HG02759 (cell line): ENCODE measurements at regions not wholly inside any gene's neighbourhood (a gene's known extent, or its start where the extent isn't known, plus 50 kb on each side); places are given as distances from the start of the nearest gene placed in this dataset.
"Not testable (repeated sequence)": the region's sequence is repeated elsewhere in the genome, so short reads cannot be mapped to it uniquely, and the experiment has no call there.

ENCODE experiments used
- ATAC-seq: cut with Tn5 transposase; IDR thresholded peaks from one replicate; pipeline ENCODE4 v1.9.1; 2021; ENCODE audit warnings: mild to moderate bottlenecking, moderate library complexity; ENCODE audit not compliant: unreplicated experiment

- ATAC-seq = no peak
Measured at GRCh38 chr9:6105738-6106137, 90.3 kb upstream of the RANBP6 start.

DNA sequence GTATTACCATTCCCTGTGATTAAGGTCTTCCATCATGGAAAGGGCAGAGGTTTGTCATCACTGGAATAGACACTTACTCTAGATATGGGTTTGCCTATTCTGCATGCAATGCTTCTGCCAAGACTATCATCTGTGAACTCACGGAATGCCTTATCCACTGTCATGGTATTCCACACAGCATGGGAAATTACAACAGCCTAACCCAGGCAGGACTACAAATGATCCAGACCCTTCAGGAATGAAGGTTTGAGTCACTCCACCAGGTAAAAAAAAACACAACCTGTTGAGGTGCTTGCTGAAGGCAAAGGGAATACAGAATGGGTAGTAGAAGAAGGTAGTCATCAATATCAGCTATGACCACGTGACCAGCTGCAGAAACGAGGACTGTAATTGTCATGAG lies 89.0 kb upstream of the RANBP6 start:
- ATAC-seq = not testable (repeated sequence)

DNA sequence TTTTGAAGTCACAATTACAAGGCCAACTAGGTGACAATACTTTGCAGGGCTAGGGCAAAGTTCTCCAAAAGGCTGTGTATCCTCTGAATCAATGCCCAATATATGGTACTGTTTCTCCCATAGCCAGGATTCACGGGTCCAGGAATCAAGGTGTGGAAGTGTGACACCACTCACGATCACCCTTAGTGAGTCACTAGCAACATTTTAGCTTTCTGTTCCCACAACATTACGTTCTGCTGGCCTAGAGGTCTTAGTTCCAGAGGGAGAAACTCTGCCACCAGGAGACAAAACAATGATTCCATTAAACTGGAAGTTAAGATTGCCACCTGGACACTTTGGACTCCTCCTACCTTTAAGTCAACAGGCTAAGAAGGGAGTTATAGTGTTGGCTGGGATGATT lies 88.5 kb upstream of the RANBP6 start:
- not testable (repeated sequence) for ATAC-seq

DNA sequence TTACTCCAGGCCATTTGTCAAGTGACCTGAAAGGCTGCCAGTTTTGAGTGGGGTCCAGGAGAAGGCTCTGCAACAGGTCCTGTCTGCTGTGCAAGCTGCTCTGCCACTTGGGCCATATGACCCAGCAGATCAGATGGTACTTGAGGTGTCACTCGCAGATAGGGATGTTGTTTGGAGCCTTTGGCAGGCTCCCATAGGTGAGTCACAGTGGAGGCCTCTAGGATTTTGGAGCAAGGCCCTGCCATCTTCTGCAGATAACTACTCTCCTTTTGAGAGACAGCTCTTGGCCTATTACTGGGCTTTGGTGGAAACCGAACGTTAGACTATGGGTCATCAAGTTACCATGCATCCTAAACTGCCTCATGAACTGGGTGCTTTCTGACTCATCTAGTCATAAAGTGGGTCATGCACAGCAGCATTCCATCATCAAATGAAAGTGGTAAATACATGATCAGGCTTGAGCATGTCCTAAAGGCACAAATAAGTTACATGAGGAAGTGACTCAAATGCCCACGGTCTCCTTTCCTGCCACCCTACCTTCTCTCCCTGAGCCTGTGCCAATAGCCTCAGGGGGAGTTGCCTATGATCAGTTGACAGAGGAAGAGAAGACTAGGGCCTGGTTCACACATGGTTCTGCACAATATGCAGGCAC lies 87.0 kb upstream of the RANBP6 start:
- ATAC-seq = not testable (repeated sequence)

DNA sequence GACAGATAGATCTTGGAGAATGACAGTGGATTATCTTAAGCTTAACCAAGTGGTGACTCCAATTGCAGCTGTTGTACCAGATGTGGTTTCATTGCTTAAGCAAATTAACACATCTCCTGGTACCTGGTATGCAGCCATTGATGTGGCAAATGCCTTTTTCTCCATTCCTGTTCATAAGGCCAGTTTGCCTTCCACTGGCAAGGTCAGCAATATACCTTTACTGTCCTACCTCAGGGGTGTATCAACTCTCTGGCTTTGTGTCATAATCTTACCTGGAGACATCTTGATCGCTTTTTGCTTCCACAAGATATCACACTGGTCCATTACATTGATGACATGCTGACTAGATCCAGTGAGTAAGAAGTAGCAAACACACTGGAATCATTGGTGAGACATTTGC lies 86.3 kb upstream of the RANBP6 start:
- ATAC-seq = not testable (repeated sequence)

DNA sequence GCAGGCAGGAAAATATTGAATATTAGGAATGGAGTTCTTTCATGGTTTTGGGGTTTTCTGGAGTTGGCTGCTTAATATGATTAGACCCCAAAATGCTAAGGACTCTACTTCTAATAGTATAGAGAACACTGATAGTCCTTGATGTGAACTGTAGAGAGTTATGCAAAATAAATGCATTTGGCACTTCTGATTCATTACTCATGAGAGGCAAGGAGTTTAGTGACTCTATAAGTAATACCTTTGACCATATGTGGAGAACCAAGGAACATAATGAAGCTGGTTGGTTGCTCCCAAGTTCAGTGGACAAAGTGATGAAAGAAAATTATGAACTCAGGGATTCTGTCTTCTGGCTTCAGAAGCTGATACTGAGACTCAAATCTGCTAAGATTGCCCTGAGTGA lies 83.9 kb upstream of the RANBP6 start:
- ATAC-seq = not testable (repeated sequence)

DNA sequence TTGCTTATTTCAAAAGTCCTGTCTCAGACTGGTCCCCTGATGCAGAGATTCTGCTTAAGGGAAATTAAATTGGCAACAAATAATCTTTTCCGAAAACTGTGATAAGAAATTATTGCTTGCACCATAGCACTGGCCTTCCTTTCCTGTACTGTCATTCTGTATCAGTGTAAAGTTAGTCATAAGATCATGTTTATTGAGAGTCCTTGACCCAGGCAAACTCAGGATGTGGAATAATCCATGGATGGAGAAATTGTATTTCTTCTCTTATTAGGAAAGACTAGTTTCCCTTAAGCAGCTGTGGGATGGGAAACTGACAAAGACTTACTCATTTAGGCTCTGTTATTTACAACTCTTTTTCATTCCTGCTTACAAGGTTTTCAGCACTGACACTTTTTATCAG lies 83.0 kb upstream of the RANBP6 start:
- no peak for ATAC-seq

- ATAC-seq = peak; percentile 61
Measured at GRCh38 chr9:6096821-6097220, 81.4 kb upstream of the RANBP6 start.

DNA sequence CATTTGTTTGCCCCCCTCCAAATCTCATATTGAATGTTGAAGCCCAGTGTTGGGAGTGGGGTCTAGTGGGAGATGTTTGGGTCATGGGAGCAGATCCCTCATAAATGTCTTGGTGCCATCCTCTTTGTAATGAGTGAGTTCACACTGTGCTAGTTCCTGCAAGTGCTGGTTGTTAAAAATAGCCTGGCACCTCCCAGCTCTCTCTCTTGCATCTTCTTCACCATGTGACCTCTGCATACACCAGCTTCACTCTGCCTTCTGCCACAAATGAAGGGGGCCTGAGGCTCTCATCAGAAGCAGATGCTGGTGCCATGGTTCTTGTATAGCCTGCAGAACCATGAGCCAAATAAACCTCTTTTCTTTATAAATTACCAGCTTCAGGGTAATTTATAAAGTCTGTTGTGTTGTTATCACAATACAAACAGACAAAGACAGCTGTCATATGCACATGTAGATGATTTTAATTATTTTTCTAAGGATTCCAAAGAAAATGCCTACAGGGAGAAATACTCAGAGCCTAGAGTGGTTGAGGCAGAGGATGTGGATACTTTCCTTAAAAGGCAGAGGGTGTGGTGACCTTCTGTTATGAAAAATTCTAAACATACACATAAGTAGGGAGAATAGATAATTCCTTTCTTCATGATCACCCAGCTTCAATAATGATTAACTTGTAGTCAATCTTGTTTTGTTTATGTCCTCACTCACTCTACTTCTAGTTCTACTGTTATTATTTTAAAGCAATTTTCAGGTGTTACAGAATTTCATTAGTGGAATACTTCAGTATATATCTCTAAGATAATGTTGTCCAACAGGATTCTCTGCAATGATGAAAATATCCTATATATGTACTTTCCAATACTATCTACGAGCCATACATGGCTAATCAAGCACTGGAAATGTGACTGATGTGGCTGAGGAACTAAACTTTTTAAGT lies 75.1 kb upstream of the RANBP6 start:
- ATAC-seq = no peak

- no peak for ATAC-seq
Measured at GRCh38 chr9:6089300-6089699, 73.9 kb upstream of the RANBP6 start.

DNA sequence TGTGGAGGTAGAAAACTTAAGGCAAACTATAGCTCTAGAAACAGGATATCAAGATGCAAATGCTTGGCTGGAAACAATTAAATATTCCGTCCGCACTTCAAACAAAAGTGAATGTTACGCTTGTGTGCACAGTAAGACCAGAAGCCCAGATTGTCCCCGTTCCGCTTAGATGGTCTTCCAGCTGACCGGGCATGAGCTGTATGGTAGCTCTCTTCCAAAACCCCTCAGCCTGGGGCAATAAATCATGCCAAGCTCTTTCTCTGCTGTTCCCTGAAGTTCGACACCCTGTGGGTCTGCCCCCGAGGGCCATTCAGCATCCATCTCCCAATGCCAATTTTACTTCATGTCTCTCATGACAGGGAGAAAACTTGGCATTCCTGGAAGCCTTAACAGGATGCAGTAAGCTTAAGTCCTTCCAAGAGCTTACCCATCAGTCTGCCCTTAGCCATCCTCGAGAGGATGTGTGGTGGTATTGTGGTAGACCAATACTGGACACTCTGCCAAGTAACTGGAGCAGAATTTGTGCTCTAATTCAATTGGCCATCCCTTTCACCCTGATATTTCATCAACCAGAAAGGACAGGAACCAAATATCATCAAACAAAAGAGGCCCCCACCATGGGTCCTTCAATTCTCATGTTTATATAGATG lies 70.7 kb upstream of the RANBP6 start:
- ATAC-seq = no peak

- ATAC-seq = peak; percentile 96
Measured at GRCh38 chr9:6080154-6080716, 64.8 kb upstream of the RANBP6 start.

DNA sequence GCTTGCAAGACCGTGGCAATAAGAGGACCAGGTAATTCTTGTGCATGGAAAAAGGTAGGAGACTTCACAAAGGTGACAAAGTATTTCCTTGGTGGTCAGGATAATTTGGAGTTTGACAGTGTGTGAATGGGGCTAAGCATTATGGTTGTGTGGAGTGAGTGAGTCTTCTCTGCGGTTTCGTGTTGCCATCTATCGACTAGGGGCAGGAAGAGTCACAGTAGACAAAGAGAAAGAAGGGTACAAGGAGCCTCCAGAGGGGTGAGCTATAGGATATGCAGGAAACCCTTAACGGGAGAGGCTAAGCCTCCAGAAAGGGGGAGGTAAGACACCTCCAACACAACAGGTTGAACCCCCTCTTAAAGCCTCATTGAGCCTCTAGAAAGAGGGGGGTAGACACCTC lies 64.0 kb upstream of the RANBP6 start:
- no peak for ATAC-seq

GRCh38 chr9:6078382-6079105 lies 63.1 kb upstream of the RANBP6 start:
- no peak for ATAC-seq

- ATAC-seq = no peak
Measured at GRCh38 chr9:6076851-6077250, 61.4 kb upstream of the RANBP6 start.

GRCh38 chr9:6073731-6074130 lies 58.3 kb upstream of the RANBP6 start:
- no peak for ATAC-seq

DNA sequence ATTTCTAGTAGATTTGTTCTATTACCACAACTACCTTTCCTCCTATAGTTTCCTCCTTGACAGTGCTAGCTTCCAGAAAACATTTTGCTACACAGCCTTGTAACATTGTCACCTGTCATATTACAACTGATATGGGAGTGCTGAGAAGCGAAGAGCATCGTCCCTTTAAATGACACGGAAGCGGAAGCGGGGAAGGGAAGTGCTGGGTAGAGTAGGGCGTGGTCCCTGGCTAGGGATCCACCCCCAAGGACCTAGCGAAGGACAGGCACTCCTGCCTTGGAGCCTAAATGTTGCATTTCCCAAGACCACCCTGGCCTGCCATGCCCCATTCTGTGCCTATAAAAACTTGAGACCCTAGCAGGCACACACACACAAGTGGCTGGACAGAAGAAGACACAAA lies 57.4 kb upstream of the RANBP6 start:
- ATAC-seq = no peak

DNA sequence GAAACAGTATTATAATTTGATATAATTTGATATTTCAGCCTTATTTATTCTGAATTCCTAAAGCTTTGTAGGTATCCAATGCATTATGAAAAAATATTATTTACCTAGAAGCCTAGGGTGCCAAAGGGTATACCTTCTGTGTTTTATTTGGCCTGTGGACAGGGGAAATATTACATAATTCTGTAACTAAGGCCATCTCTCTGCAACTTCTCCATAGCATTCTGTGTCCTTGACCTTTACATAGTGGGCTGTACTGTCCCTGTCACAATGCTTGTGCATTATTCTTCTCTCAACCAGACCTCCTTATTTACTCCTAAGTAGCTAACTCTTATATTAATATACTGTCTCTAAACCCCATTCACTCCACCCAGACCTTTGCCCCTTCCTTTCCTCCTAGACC lies 57.0 kb upstream of the RANBP6 start:
- no peak for ATAC-seq

GRCh38 chr9:6068983-6069382 lies 53.6 kb upstream of the RANBP6 start:
- peak; percentile 87 for ATAC-seq

DNA sequence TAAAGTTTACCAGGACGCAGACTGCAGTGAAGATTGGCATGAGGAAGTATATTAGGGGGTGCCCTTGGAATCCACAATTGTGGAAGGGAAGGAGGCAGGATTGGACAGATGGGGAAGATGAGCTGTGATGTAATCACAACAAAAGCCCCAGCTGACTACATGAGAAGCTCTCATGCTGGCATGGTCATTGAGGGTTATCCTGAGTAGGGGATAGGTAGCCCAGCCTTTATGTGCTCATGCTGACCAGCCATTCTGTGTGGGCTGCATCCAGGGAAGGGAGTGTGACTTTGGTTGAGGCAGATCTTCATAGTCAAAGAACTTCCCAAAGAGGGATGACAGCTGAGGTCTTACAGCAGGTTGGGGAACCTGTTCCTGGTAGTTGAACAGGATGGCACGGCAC lies 52.0 kb upstream of the RANBP6 start:
- ATAC-seq = no peak
